Pancreas (tissue), 10 donors: ENCODE measurements at regions not wholly inside any gene's neighbourhood (a gene's known extent, or its start where the extent isn't known, plus 50 kb on each side); places are given as distances from the start of the nearest gene placed in this dataset.

Source experiments
- ATAC-seq, 4 donors: fragments of 200-7000 bp; cut with Tn5 transposase; one replicate each; pipeline versions ENCODE4 v1.8.0 to v1.9.1; 2020; ENCODE audit warnings: mild to moderate bottlenecking in 4 of 4, moderate library complexity in 4 of 4
- DNase-seq, 6 donors: peaks; one replicate each; pipeline ENCODE4 v3.0.0-alpha.2; 2020
- FAIRE-seq: peaks from 2 replicates; lab custom pipeline; 2012; peaks lifted over from hg19 to GRCh38; lab: Jason Lieb, UNC
- H3K27ac ChIP-seq, 4 donors: fragments of 200-600 bp; sonication (generic); 1 replicate in 3 of 4; 2 replicates in 1 of 4; pipeline versions ENCODE4 v1.5.0 to v1.8.0; 2020
- H3K27me3 ChIP-seq, 4 donors: fragments of 200-600 bp; one replicate each; pipeline ENCODE4 v1.8.0; 2021
- H3K36me3 ChIP-seq, 3 donors: fragments of 200-600 bp; sonication (generic) in 1 of 3; one replicate each; pipeline versions ENCODE4 v1.5.0 to v1.8.0; 2020 to 2021
- H3K4me1 ChIP-seq, 3 donors: fragments of 200-600 bp; one replicate each; pipeline ENCODE4 v1.8.0; 2021
- H3K4me3 ChIP-seq, 4 donors: fragments of 200-600 bp; sonication (generic) in 2 of 4; one replicate each; pipeline versions ENCODE4 v1.5.0 to v1.8.0; 2020 to 2021
- H3K9me3 ChIP-seq, 4 donors: fragments of 200-600 bp; one replicate each; pipeline ENCODE4 v1.8.0; 2021
- CTCF ChIP-seq, 4 donors: fragments of 200-600 bp; sonication (generic) in 3 of 4; IDR thresholded peaks; one replicate each; pipeline versions ENCODE4 v1.5.0 to v1.8.0; 2021; ENCODE audit warnings: antibody characterized with exemption in 4 of 4
- WGBS, 2 donors: extraction: QIAGEN DNeasy Blood & Tissue Kit; methylation state at CpG; one replicate each; pipeline ENCODE4 v1.1.7; 2013; 5-methylcytosine and 5-hydroxymethylcytosine counted together
- intact Hi-C, 3 donors: fragments of 100-400 bp; cut with DNase I; formaldehyde crosslinking; loops; one replicate each; pipeline versions ENCODE4 v1.11.1 to v1.14.2; 2022
- donor health status: healthy with polysubstance abuse.
- donor health status: DM: no; HTN: no; CAD: no; lungs with moderate emphysema.
- donor health status: DM: no; HTN: no; CAD: no.
- donor health status: control.
- donor health status: control.
- donor health status: Bipolar disorder and iron deficiency.
- donor health status: DM: yes; HTN: yes; CAD: no.
- donor health status: DM: no; HTN: no; CAD: no.
- donor health status: DM: no; HTN: no; CAD: no.
- donor health status: DM: yes; HTN: yes; CAD: no.

GRCh38 chr3:159018341-159018740 lies 216.5 kb downstream of the MFSD1 start:
- 62 to 77% methylated on average over 2 of the region's 2 CpGs for WGBS, 2 donors
- Histone ChIP-seq H3K4me1 (no peaks in the 10 kb centered on the region), H3K9me3 (no peaks in the 10 kb centered on the region), H3K27ac (no peak overlapping the region), H3K36me3 (no peaks in the 10 kb centered on the region), H3K4me3 (no peak overlapping the region), H3K27me3 (no peaks in the 10 kb centered on the region)
- intact Hi-C loops = no loop called here
- ATAC-seq (no peak), DNase-seq (no peak), FAIRE-seq (no peak)
- TF ChIP-seq CTCF (IDR thresholded peaks at IDR 0.05) = no peak

GRCh38 chr3:159025733-159026132 lies 223.9 kb downstream of the MFSD1 start:
- intact Hi-C loops = no loop called here
- no peaks in the 10 kb centered on the region for H3K36me3 ChIP-seq
- no peaks in the 10 kb centered on the region for H3K4me1 ChIP-seq
- TF ChIP-seq CTCF (IDR thresholded peaks at IDR 0.05) = no peak
- no peaks in the 10 kb centered on the region for H3K9me3 ChIP-seq
- DNase-seq (no peak), ATAC-seq (no peak), FAIRE-seq (no peak)
- no peaks in the 10 kb centered on the region for H3K27me3 ChIP-seq
- 27 to 43% methylated on average over 2 of the region's 2 CpGs for WGBS, 2 donors
- no peak overlapping the region for H3K27ac ChIP-seq
- H3K4me3 ChIP-seq = no peak overlapping the region

GRCh38 chr3:159026510-159026909 lies 224.7 kb downstream of the MFSD1 start:
- no peak for DNase-seq
- no peaks in the 10 kb centered on the region for H3K9me3 ChIP-seq
- H3K4me3 ChIP-seq = no peak overlapping the region
- intact Hi-C loops = no loop called here
- H3K27me3 ChIP-seq = no peaks in the 10 kb centered on the region
- H3K36me3 ChIP-seq = no peaks in the 10 kb centered on the region
- no peak for TF ChIP-seq CTCF (IDR thresholded peaks at IDR 0.05)
- ATAC-seq = no peak
- WGBS, 2 donors = 92 to 100% methylated on average over 1 of the region's 1 CpG
- H3K27ac ChIP-seq = no peak overlapping the region
- no peaks in the 10 kb centered on the region for H3K4me1 ChIP-seq
- FAIRE-seq = no peak

- H3K27me3 ChIP-seq = no peaks in the 10 kb centered on the region
- no peak overlapping the region for H3K27ac ChIP-seq
- intact Hi-C loops = no loop called here
- FAIRE-seq (no peak), ATAC-seq (no peak), DNase-seq (no peak)
- no peaks in the 10 kb centered on the region for H3K36me3 ChIP-seq
- no peaks in the 10 kb centered on the region for H3K4me1 ChIP-seq
- H3K9me3 ChIP-seq = no peaks in the 10 kb centered on the region
- no peak overlapping the region for H3K4me3 ChIP-seq
- TF ChIP-seq CTCF (IDR thresholded peaks at IDR 0.05) = no peak
- 83 to 85% methylated on average over 1 of the region's 1 CpG for WGBS, 2 donors
These were observed 226.9 kb downstream of the MFSD1 start for GRCh38 chr3:159028706-159029105.

GRCh38 chr3:159029306-159030026 lies 227.6 kb downstream of the MFSD1 start:
- H3K27me3 ChIP-seq = no peaks in the 10 kb centered on the region
- H3K27ac ChIP-seq = no peak overlapping the region
- DNase-seq = no peak
- 77 to 86% methylated on average over 3 of the region's 3 CpGs for WGBS, 2 donors
- FAIRE-seq = no peak
- H3K36me3 ChIP-seq = no peaks in the 10 kb centered on the region
- no peaks in the 10 kb centered on the region for H3K4me1 ChIP-seq
- no peak overlapping the region for H3K4me3 ChIP-seq
- ATAC-seq = no peak
- no peaks in the 10 kb centered on the region for H3K9me3 ChIP-seq
- TF ChIP-seq CTCF (IDR thresholded peaks at IDR 0.05) = no peak
- intact Hi-C loops = no loop called here
